ENCODE measurements at regions not wholly inside any gene's neighbourhood (a gene's known extent, or its start where the extent isn't known, plus 50 kb on each side); places are given as distances from the start of the nearest gene placed in this dataset.

- no peak for TF ChIP-seq GATA3 (IDR thresholded peaks at IDR 0.05; ENCODE audit: low read depth, low read length)
- TF ChIP-seq GATA2 (IDR thresholded peaks at IDR 0.05; ENCODE audit: low read depth, low read length) = no peak
Observed at GRCh38 chr20:59412181-59412580, 111.8 kb downstream of the EDN3 start.

All from SH-SY5Y (cell line).